Thoracic aorta (tissue), 2 donors: ENCODE measurements at regions not wholly inside any gene's neighbourhood (a gene's known extent, or its start where the extent isn't known, plus 50 kb on each side); places are given as distances from the start of the nearest gene placed in this dataset.
"Not testable (repeated sequence)": the region's sequence is repeated elsewhere in the genome, so short reads cannot be mapped to it uniquely, and the experiment has no call there.

Experiments
- ATAC-seq: fragments of 150-250 bp; one replicate; pipeline ENCODE4 v1.8.0; 2017; ENCODE audit warnings: low read depth; ENCODE audit not compliant: insufficient number of reproducible peaks, low FRiP score
- DNase-seq: peaks from one replicate; pipeline ENCODE4 v3.0.0-alpha.2; 2020; ENCODE audit warnings: low spot score
- H3K27ac ChIP-seq, 2 donors: fragments of 200-600 bp; sonication (generic); 1 replicate in 1 of 2; 2 replicates in 1 of 2; pipeline ENCODE4 v1.5.1; 2016; ENCODE audit warnings: mild to moderate bottlenecking in 2 of 2, moderate library complexity in 2 of 2
- H3K27me3 ChIP-seq: fragments of 200-600 bp; sonication (generic); replicated peaks from 2 replicates; pipeline ENCODE4 v1.6.0; 2016; ENCODE audit warnings: mild to moderate bottlenecking; ENCODE audit not compliant: insufficient read depth
- H3K36me3 ChIP-seq: fragments of 200-600 bp; sonication (generic); one replicate; pipeline ENCODE4 v1.5.1; 2016
- H3K4me1 ChIP-seq, 2 donors: fragments of 200-600 bp; sonication (generic); 1 replicate in 1 of 2; 2 replicates in 1 of 2; pipeline versions ENCODE4 v1.5.1 to v1.6.0; 2016; ENCODE audit warnings: low read depth in 2 of 2, mild to moderate bottlenecking in 1 of 2; ENCODE audit not compliant: control insufficient read depth in 1 of 2
- H3K4me3 ChIP-seq: fragments of 200-600 bp; sonication (generic); 2 replicates; pipeline ENCODE4 v1.5.1; 2016; ENCODE audit warnings: mild to moderate bottlenecking
- H3K9me3 ChIP-seq: fragments of 200-600 bp; sonication (generic); 2 replicates; pipeline ENCODE4 v1.5.1; 2016
- CTCF ChIP-seq: fragments of 200-600 bp; sonication (generic); IDR thresholded peaks from one replicate; pipeline ENCODE4 v1.5.1; 2019; ENCODE audit warnings: antibody characterized with exemption

- H3K4me1 ChIP-seq = no peaks in the 10 kb centered on the region
- TF ChIP-seq CTCF = no peak
- no peaks in the 10 kb centered on the region for H3K36me3 ChIP-seq
- DNase-seq (no peak), ATAC-seq (no peak)
- no peaks in the 10 kb centered on the region for H3K9me3 ChIP-seq
- H3K4me3 ChIP-seq = no peak overlapping the region
- H3K27ac ChIP-seq = no peak overlapping the region
- H3K27me3 ChIP-seq = no peaks in the 10 kb centered on the region
Measured at GRCh38 chr2:82752396-82752795, 1706.7 kb downstream of the SUCLG1 start.

GRCh38 chr2:82748653-82749052 lies 1710.4 kb downstream of the SUCLG1 start:
- no peaks in the 10 kb centered on the region for H3K9me3 ChIP-seq

GRCh38 chr2:82740527-82740926 lies 1718.6 kb downstream of the SUCLG1 start:
- Histone ChIP-seq H3K36me3 (no peaks in the 10 kb centered on the region), H3K27me3 (no peaks in the 10 kb centered on the region), H3K4me3 (no peak overlapping the region), H3K27ac (no peak overlapping the region), H3K4me1 (no peaks in the 10 kb centered on the region), H3K9me3 (no peaks in the 10 kb centered on the region)
- no peak for ATAC-seq
- TF ChIP-seq CTCF = no peak
- no peak for DNase-seq

More at GRCh38 chr2:82748653-82749052, 1710.4 kb downstream of the SUCLG1 start:
- Histone ChIP-seq H3K27ac (no peak overlapping the region), H3K36me3 (no peaks in the 10 kb centered on the region), H3K4me3 (no peak overlapping the region), H3K4me1 (no peaks in the 10 kb centered on the region), H3K27me3 (no peaks in the 10 kb centered on the region)
- ATAC-seq = no peak
- DNase-seq = no peak
- no peak for TF ChIP-seq CTCF

GRCh38 chr2:82737965-82738364 lies 1721.1 kb downstream of the SUCLG1 start:
- not testable (repeated sequence) for H3K9me3 ChIP-seq, H3K4me1 ChIP-seq, ATAC-seq, H3K36me3 ChIP-seq, DNase-seq, H3K4me3 ChIP-seq, H3K27me3 ChIP-seq, H3K27ac ChIP-seq

GRCh38 chr2:82735336-82735735 lies 1723.7 kb downstream of the SUCLG1 start:
- no peaks in the 10 kb centered on the region for H3K27me3 ChIP-seq
- no peaks in the 10 kb centered on the region for H3K9me3 ChIP-seq
- no peak for ATAC-seq
- H3K4me3 ChIP-seq = no peak overlapping the region
- DNase-seq = no peak
- TF ChIP-seq CTCF = no peak
- H3K36me3 ChIP-seq = no peaks in the 10 kb centered on the region
- H3K27ac ChIP-seq = no peak overlapping the region
- no peaks in the 10 kb centered on the region for H3K4me1 ChIP-seq

GRCh38 chr2:82731824-82732223 lies 1727.3 kb downstream of the SUCLG1 start:
- ATAC-seq = no peak
- no peak for TF ChIP-seq CTCF
- H3K36me3 ChIP-seq = no peaks in the 10 kb centered on the region
- no peak overlapping the region for H3K27ac ChIP-seq
- no peak for DNase-seq
- no peaks in the 10 kb centered on the region for H3K27me3 ChIP-seq
- no peaks in the 10 kb centered on the region for H3K4me1 ChIP-seq
- H3K9me3 ChIP-seq = no peaks in the 10 kb centered on the region
- no peak overlapping the region for H3K4me3 ChIP-seq
